ENCODE measurements at regions not wholly inside any gene's neighbourhood (a gene's known extent, or its start where the extent isn't known, plus 50 kb on each side); places are given as distances from the start of the nearest gene placed in this dataset.

DNA sequence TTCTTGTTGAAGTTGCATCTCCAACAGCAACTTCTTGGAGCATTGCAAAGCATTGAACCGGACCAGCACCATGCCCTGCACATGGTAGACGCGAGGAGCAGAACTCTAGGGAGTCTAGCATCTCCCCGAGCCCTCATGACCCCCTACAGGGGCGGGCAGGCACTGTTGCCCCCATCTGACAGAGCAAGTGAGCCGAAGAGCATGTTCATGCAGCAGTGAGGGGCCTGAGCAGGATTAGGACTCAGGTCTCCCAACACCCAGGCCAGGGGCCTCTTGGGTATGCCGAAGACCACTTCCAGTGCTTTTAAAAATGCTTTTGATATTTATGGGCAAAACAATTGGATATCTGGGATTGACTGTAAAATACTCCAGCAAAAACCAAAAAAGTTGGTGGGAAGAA lies 163.3 kb downstream of the TFCP2L1 start:
- TF ChIP-seq CTCF (IDR thresholded peaks at IDR 0.05) (no peak), POLR2A (IDR thresholded peaks at IDR 0.05) (no peak)
